ENCODE measurements at regions not wholly inside any gene's neighbourhood (a gene's known extent, or its start where the extent isn't known, plus 50 kb on each side); places are given as distances from the start of the nearest gene placed in this dataset.
"Not testable (repeated sequence)": the region's sequence is repeated elsewhere in the genome, so short reads cannot be mapped to it uniquely, and the experiment has no call there.

DNA sequence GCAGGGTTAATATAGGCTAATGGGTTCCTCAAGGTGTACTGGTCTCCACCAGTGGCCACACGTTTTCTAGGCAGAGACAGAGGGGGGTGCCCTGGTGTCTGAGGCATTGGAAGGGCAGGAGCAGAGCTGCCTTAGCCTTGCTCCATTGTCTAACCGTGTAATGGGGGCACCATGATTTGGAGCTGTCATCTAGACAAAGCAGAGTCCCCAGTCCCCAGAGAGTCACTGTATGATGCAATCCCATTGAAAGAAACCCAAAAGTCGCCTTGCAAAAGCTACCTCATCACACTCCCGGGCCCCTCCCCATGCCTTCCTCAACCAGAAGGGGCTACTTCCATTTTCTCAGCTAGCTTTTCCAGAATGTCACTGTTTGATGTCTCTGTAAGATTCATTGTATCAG, 487.1 kb downstream of the AACS start (continued):
- TF ChIP-seq, protein P1, sequence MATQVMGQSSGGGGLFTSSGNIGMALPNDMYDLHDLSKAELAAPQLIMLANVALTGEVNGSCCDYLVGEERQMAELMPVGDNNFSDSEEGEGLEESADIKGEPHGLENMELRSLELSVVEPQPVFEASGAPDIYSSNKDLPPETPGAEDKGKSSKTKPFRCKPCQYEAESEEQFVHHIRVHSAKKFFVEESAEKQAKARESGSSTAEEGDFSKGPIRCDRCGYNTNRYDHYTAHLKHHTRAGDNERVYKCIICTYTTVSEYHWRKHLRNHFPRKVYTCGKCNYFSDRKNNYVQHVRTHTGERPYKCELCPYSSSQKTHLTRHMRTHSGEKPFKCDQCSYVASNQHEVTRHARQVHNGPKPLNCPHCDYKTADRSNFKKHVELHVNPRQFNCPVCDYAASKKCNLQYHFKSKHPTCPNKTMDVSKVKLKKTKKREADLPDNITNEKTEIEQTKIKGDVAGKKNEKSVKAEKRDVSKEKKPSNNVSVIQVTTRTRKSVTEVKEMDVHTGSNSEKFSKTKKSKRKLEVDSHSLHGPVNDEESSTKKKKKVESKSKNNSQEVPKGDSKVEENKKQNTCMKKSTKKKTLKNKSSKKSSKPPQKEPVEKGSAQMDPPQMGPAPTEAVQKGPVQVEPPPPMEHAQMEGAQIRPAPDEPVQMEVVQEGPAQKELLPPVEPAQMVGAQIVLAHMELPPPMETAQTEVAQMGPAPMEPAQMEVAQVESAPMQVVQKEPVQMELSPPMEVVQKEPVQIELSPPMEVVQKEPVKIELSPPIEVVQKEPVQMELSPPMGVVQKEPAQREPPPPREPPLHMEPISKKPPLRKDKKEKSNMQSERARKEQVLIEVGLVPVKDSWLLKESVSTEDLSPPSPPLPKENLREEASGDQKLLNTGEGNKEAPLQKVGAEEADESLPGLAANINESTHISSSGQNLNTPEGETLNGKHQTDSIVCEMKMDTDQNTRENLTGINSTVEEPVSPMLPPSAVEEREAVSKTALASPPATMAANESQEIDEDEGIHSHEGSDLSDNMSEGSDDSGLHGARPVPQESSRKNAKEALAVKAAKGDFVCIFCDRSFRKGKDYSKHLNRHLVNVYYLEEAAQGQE (IDR thresholded peaks at IDR 0.05; ENCODE audit: borderline replicate concordance), result no peak
- no peak for TF ChIP-seq TAF1 (IDR thresholded peaks at IDR 0.05; ENCODE audit: low read depth)

DNA sequence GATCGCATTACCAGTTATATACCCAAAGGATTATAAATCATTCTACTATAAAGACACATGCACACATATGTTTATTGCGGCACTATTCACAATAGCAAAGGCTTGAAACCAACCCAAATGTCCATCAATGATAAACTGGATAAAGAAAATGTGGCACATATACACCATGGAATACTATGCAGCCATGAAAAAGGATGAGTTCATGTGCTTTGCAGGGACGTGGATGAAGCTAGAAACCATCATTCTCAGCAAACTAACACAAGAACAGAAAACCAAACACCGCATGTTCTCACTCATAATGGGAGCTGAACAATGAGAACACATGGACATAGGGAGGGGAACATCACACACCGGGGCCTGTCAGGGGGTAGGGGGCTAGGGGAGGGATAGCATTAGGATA, 495.8 kb downstream of the AACS start:
- not testable (repeated sequence) for H3K9ac ChIP-seq (ENCODE audit: low read length); H3K36me3 ChIP-seq (ENCODE audit: insufficient read depth, low read length); H2AFZ ChIP-seq (ENCODE audit: low read depth, low read length); H3K9me2 ChIP-seq (ENCODE audit: insufficient read depth, low read length); H3K27me3 ChIP-seq (ENCODE audit: insufficient read depth, low read depth, low read length); H3K79me2 ChIP-seq (replicated peaks; ENCODE audit: insufficient read depth, low read length); H3K4me3 ChIP-seq (ENCODE audit: low read length); H3F3A ChIP-seq (ENCODE audit: insufficient read depth, low read length, poor library complexity, severe bottlenecking); H3K4me2 ChIP-seq (ENCODE audit: low read length); H4K20me1 ChIP-seq (ENCODE audit: insufficient read depth); H3K9me3 ChIP-seq (ENCODE audit: low read length); H3K27ac ChIP-seq (ENCODE audit: low read length)

DNA sequence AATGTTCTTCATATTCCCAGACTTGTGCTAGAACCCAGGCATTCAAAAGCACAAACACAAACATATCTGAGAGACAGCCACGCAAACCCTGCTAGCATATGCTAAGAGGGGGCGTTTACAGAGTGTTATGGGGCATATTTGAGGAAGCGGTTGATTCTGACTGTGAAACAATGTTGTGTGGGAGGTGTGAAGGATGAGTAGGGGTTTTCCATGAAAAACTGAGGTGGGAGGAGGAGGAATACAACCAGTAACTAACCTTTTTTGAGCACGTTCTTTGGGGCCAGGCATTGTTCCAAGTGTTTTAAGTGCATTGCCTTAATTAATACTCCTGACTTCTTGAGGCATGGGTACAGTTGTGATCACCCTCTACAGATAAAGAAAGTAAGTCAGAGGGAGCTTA, 499.5 kb downstream of the AACS start:
- no peaks in the 10 kb centered on the region for H3F3A ChIP-seq (ENCODE audit: insufficient read depth, low read length, poor library complexity, severe bottlenecking)
- no peak overlapping the region for H3K9ac ChIP-seq (ENCODE audit: low read length)
- H3K79me2 ChIP-seq (replicated peaks; ENCODE audit: insufficient read depth, low read length), result no peaks in the 10 kb centered on the region
- no peaks in the 10 kb centered on the region for H3K9me3 ChIP-seq (ENCODE audit: low read length)
- H3K4me2 ChIP-seq (ENCODE audit: low read length), result no peak overlapping the region
- no peaks in the 10 kb centered on the region for H3K36me3 ChIP-seq (ENCODE audit: insufficient read depth, low read length)
- H3K9me2 ChIP-seq (ENCODE audit: insufficient read depth, low read length), result no peaks in the 10 kb centered on the region
- no peaks in the 10 kb centered on the region for H3K27me3 ChIP-seq (ENCODE audit: insufficient read depth, low read depth, low read length)
- no peaks in the 10 kb centered on the region for H4K20me1 ChIP-seq (ENCODE audit: insufficient read depth)
- H3K4me3 ChIP-seq (ENCODE audit: low read length), result no peak overlapping the region
- H2AFZ ChIP-seq (ENCODE audit: low read depth, low read length), result no peak overlapping the region
- TF ChIP-seq EP300 (conservative IDR thresholded peaks at IDR 0.05; ENCODE audit: poor library complexity, severe bottlenecking), result no peak
- TF ChIP-seq RAD21 (conservative IDR thresholded peaks at IDR 0.05), result no peak
- TF ChIP-seq, protein P1 (IDR thresholded peaks at IDR 0.05; ENCODE audit: borderline replicate concordance), result no peak
- TF ChIP-seq SMC3 (conservative IDR thresholded peaks at IDR 0.05; ENCODE audit: poor library complexity), result no peak
- no peak for TF ChIP-seq POLR2AphosphoS5 (IDR thresholded peaks at IDR 0.05)
- no peak overlapping the region for H3K27ac ChIP-seq (ENCODE audit: low read length)

DNA sequence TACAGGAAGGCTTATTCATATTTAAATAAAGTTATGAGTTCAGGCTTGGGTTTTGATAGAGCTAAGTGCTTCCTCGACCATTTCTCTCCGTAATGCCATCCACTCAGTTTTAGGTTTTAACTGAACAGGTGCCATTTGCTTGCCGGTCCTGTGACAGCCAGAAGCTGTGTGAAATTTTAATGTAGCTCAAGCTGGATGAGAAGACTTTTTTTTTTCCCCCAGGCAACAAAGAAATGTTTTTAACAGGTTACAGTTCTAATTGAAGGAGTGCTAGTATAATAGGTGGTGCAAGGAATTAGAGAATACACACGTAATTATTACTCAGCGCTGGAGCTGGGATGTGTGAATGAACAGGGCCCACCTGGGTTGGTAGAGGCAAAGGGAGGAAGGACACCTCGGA, 502.3 kb downstream of the AACS start:
- Histone ChIP-seq H3K27me3 (ENCODE audit: insufficient read depth, low read depth, low read length) (no peaks in the 10 kb centered on the region), H3K9me3 (ENCODE audit: low read length) (no peaks in the 10 kb centered on the region), H2AFZ (ENCODE audit: low read depth, low read length) (no peak overlapping the region), H3F3A (ENCODE audit: insufficient read depth, low read length, poor library complexity, severe bottlenecking) (no peaks in the 10 kb centered on the region), H3K79me2 (replicated peaks; ENCODE audit: insufficient read depth, low read length) (no peaks in the 10 kb centered on the region), H3K4me2 (ENCODE audit: low read length) (no peak overlapping the region), H3K9ac (ENCODE audit: low read length) (no peak overlapping the region), H3K4me3 (ENCODE audit: low read length) (no peak overlapping the region), H3K27ac (ENCODE audit: low read length) (no peak overlapping the region), H4K20me1 (ENCODE audit: insufficient read depth) (no peaks in the 10 kb centered on the region), H3K9me2 (ENCODE audit: insufficient read depth, low read length) (no peaks in the 10 kb centered on the region), H3K36me3 (ENCODE audit: insufficient read depth, low read length) (no peaks in the 10 kb centered on the region)
- TF ChIP-seq MXI1 (conservative IDR thresholded peaks at IDR 0.05; ENCODE audit: poor library complexity, severe bottlenecking), result no peak
- TF ChIP-seq EZH2 (IDR thresholded peaks at IDR 0.05; ENCODE audit: borderline replicate concordance, insufficient read depth, low read length, poor library complexity, severe bottlenecking), result no peak
- TF ChIP-seq POLR2AphosphoS5 (IDR thresholded peaks at IDR 0.05), result no peak
- no peak for TF ChIP-seq EP300 (conservative IDR thresholded peaks at IDR 0.05; ENCODE audit: poor library complexity, severe bottlenecking)
- TF ChIP-seq, protein P2, sequence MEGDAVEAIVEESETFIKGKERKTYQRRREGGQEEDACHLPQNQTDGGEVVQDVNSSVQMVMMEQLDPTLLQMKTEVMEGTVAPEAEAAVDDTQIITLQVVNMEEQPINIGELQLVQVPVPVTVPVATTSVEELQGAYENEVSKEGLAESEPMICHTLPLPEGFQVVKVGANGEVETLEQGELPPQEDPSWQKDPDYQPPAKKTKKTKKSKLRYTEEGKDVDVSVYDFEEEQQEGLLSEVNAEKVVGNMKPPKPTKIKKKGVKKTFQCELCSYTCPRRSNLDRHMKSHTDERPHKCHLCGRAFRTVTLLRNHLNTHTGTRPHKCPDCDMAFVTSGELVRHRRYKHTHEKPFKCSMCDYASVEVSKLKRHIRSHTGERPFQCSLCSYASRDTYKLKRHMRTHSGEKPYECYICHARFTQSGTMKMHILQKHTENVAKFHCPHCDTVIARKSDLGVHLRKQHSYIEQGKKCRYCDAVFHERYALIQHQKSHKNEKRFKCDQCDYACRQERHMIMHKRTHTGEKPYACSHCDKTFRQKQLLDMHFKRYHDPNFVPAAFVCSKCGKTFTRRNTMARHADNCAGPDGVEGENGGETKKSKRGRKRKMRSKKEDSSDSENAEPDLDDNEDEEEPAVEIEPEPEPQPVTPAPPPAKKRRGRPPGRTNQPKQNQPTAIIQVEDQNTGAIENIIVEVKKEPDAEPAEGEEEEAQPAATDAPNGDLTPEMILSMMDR (IDR thresholded peaks at IDR 0.05; ENCODE audit: poor library complexity, severe bottlenecking), result no peak
- TF ChIP-seq SMC3 (conservative IDR thresholded peaks at IDR 0.05; ENCODE audit: poor library complexity), result no peak
- no peak for TF ChIP-seq TAF1 (IDR thresholded peaks at IDR 0.05; ENCODE audit: low read depth)
- no peak for TF ChIP-seq RAD21 (conservative IDR thresholded peaks at IDR 0.05)
